Raji (cell line): ENCODE measurements at regions not wholly inside any gene's neighbourhood (a gene's known extent, or its start where the extent isn't known, plus 50 kb on each side); places are given as distances from the start of the nearest gene placed in this dataset.

Source experiments
- POLR2A ChIP-seq: IDR thresholded peaks from 2 replicates; pipeline ENCODE4 v1.6.1; 2011; ENCODE audit warnings: low read depth, low read length, control low read depth; ENCODE audit not compliant: insufficient read depth

- no peak for TF ChIP-seq POLR2A
Measured at GRCh38 chr3:181764544-181764943, 52.8 kb downstream of the SOX2 start.

GRCh38 chr3:181770296-181770695, 58.6 kb downstream of the SOX2 start:
- no peak for TF ChIP-seq POLR2A

- TF ChIP-seq POLR2A, result no peak
Measured at GRCh38 chr3:181771120-181771519, 59.4 kb downstream of the SOX2 start.

- TF ChIP-seq POLR2A, result no peak
Measured at GRCh38 chr3:181772166-181772565, 60.4 kb downstream of the SOX2 start.

GRCh38 chr3:181773921-181774320, 62.2 kb downstream of the SOX2 start:
- no peak for TF ChIP-seq POLR2A

- TF ChIP-seq POLR2A, result no peak
Measured at GRCh38 chr3:181782306-181782954, 70.7 kb downstream of the SOX2 start.

- TF ChIP-seq POLR2A, result no peak
Measured at GRCh38 chr3:181790561-181790960, 78.8 kb downstream of the SOX2 start.

DNA sequence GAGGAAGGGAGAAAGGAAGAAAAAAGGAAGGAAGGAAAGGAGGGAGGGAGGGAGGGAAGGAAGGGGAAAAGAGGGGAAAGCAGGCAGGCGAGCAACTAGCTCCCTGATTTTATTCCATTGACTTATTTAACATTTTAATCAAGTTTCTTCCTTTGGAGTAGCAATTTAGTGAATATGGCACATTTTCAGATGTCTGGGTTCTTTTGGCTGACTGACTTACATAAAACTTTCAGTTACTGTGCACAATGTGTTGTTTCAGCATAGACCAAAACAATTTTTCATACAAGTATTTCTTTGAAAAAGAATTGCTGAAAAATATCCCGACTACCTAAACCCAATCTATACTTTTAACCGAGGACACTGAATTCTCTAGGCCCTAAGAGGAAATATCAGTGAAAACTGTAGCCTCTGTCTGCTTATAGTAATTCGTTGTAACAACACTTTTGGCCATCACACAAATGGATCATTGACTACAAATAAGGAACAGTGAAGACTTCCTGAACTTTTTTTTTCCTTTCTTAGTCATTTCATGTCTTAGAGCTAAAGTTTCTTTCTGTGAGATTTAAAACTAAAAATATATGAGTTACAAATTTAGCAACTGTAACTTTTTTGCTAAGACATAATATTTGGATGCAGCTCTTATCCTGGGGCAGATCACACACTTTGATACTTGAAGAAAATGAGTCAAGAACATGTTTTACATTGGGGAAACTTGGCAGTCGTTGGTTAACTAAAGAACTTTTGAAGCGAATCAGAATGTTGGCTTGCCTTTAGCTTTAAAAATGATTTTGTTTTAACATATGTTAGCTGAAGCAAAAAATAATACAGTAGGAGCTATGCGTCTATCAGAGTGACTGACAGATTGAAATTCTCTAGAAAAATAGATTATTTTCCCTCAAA, 79.6 kb downstream of the SOX2 start:
- no peak for TF ChIP-seq POLR2A

- TF ChIP-seq POLR2A, result no peak
Measured at GRCh38 chr3:181793006-181793405, 81.3 kb downstream of the SOX2 start.

DNA sequence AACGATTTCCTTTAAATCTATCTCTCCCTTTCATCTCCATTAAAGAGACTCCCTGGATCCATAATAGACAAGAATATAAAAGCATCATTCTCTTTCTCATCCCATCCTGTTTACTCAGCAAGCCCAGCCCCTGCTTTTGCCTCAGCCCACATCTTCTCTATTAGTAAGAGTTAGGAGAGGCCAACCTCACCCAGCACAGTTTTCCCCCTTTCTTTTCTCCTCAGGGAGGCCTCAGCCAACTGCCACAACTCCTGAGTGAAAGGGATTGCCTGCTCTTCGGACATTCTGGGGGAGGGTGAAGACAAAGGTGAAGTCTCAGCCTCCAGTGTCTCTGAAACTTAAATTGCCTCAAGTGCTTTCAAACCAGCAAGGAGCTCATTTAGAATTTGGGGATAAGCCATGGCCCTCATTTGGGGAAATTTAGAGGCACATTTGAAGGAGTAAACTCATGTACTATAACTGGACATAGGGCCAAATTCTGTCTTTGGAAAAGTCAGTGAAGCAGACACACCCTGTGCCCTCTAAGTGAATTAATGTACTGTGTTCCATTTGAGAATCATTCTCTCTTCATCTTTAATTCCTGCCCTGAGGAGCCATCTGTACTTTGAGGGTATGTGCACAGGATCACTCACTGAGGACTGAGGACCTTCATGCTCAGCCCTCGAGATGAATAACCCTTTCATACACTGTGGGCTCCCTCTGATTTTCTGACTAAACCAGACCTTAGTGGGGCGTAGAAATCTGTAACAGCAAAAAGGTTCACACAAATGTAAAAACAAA, 82.5 kb downstream of the SOX2 start:
- TF ChIP-seq POLR2A, result no peak

- TF ChIP-seq POLR2A, result no peak
Measured at GRCh38 chr3:181796641-181797040, 84.9 kb downstream of the SOX2 start.

DNA sequence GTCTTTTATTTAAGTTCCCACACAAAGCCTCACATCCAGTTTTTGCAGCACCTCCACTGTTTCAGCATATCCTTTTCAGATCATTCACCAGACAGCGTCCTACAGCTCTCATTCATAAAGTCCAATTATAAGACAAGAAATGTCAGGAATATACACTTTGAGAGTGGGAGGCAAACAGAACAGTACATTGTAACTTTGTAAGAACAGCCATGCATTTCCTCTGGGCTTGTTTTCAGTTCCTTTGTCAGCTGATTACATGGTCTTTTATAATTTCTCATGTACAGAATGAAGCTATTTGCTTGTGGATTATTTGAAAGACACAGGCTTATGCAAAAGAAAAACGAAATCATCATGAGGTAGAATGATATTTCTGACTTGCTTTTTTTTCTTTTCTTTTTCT, 85.7 kb downstream of the SOX2 start:
- no peak for TF ChIP-seq POLR2A

GRCh38 chr3:181805703-181806102, 94.0 kb downstream of the SOX2 start:
- TF ChIP-seq POLR2A, result no peak

DNA sequence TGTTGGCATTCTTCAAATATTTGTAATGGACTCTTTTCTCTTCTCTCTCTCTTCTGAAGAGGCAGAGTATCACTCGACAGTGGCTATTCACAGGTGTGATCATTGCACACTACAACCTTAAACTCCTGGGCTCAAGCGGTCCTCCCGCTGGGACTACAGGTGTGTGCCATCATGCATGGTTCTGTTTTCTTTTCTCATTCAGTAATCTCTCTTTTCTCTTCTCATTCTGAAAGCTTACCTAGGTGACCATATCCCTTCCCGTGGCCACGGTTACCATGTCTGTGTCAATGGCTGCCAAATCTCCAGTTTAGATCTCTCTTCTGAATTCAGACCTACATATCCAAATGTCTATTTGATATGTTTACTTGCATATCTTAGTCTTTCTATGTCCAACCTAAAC, 96.3 kb downstream of the SOX2 start:
- TF ChIP-seq POLR2A, result no peak

- no peak for TF ChIP-seq POLR2A
Measured at GRCh38 chr3:181823716-181824115, 112.0 kb downstream of the SOX2 start.

DNA sequence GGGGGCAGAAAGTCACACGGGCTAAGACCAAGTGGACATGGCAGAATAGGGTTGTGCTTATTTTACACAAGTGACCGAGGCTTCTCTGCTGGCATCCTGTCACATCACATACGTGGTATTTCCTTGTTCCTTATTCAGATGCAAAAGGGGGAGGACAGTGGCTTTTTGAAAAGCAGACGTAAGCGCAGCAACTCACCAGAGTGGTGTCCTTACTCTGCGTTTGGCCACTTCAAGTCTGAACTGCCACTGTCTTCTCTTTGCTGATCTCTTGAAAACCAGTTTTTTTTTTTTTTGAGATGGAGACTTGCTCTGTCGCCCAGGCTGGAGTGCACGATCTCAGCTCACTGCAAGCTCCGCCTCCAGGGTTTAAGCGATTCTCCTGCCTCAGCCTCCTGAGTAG, 113.2 kb downstream of the SOX2 start:
- TF ChIP-seq POLR2A, result no peak
